ENCODE measurements at regions not wholly inside any gene's neighbourhood (a gene's known extent, or its start where the extent isn't known, plus 50 kb on each side); places are given as distances from the start of the nearest gene placed in this dataset.

- TF ChIP-seq POLR2A (IDR thresholded peaks at IDR 0.05) (no peak), POLR2AphosphoS5 (IDR thresholded peaks at IDR 0.05) (no peak), EP300 (IDR thresholded peaks at IDR 0.05) (no peak), CTCF (IDR thresholded peaks at IDR 0.05) (no peak)
- H3K27me3 ChIP-seq = no peaks in the 10 kb centered on the region
- H3K36me3 ChIP-seq = no peaks in the 10 kb centered on the region
- no peak overlapping the region for H3K4me3 ChIP-seq
- DNase-seq = no peak
- intact Hi-C loops (cut with DNase I; ENCODE audit: low total_unique reads) = no loop called here
- H3K4me1 ChIP-seq = no peaks in the 10 kb centered on the region
- no peak overlapping the region for H3K27ac ChIP-seq
- 72 to 82% (median 75%) methylated on average over 2 of the region's 2 CpGs for WGBS, 5 donors
- peaks cover 0 to 10% (median 3%) of the 10 kb centered on the region in 4 donors for H3K9me3 ChIP-seq
These were observed 1784.3 kb downstream of the LRRC4C start for GRCh38 chr11:39675171-39675570.

GRCh38 chr11:39674761-39675160 is 1784.7 kb downstream of the LRRC4C start:
- peaks cover 0 to 6% (median under 1%) of the 10 kb centered on the region in 4 donors for H3K9me3 ChIP-seq
- no peak for TF ChIP-seq CTCF (IDR thresholded peaks at IDR 0.05)
- TF ChIP-seq POLR2AphosphoS5 (IDR thresholded peaks at IDR 0.05) = no peak
- no peak for TF ChIP-seq EP300 (IDR thresholded peaks at IDR 0.05)
- TF ChIP-seq POLR2A (IDR thresholded peaks at IDR 0.05) = no peak
- 72 to 88% (median 84%) methylated on average over 2 of the region's 2 CpGs for WGBS, 5 donors
- H3K4me1 ChIP-seq = no peaks in the 10 kb centered on the region
- DNase-seq = no peak
- H3K27me3 ChIP-seq = no peaks in the 10 kb centered on the region
- H3K36me3 ChIP-seq = no peaks in the 10 kb centered on the region
- H3K4me3 ChIP-seq = no peak overlapping the region
- intact Hi-C loops (cut with DNase I; ENCODE audit: low total_unique reads) = no loop called here
- no peak overlapping the region for H3K27ac ChIP-seq

GRCh38 chr11:39674024-39674423 is 1785.4 kb downstream of the LRRC4C start:
- no peak for DNase-seq
- H3K4me1 ChIP-seq = no peaks in the 10 kb centered on the region
- peaks cover 0 to under 1% (median 0%) of the 10 kb centered on the region in 4 donors for H3K9me3 ChIP-seq
- H3K27ac ChIP-seq = no peak overlapping the region
- TF ChIP-seq POLR2AphosphoS5 (IDR thresholded peaks at IDR 0.05) (no peak), EP300 (IDR thresholded peaks at IDR 0.05) (no peak), CTCF (IDR thresholded peaks at IDR 0.05) (no peak), POLR2A (IDR thresholded peaks at IDR 0.05) (no peak)
- no peaks in the 10 kb centered on the region for H3K27me3 ChIP-seq
- no peaks in the 10 kb centered on the region for H3K36me3 ChIP-seq
- H3K4me3 ChIP-seq = no peak overlapping the region
- WGBS, 5 donors = 63 to 74% (median 73%) methylated on average over 3 of the region's 3 CpGs
- intact Hi-C loops (cut with DNase I; ENCODE audit: low total_unique reads) = no loop called here

- H3K9me3 ChIP-seq = peaks cover 0 to 11% (median 7%) of the 10 kb centered on the region in 4 donors
- no peak overlapping the region for H3K4me3 ChIP-seq
- intact Hi-C loops (cut with DNase I; ENCODE audit: low total_unique reads) = no loop called here
- no peak for DNase-seq
- TF ChIP-seq POLR2AphosphoS5 (IDR thresholded peaks at IDR 0.05) (no peak), POLR2A (IDR thresholded peaks at IDR 0.05) (no peak), CTCF (IDR thresholded peaks at IDR 0.05) (no peak), EP300 (IDR thresholded peaks at IDR 0.05) (no peak)
- 59 to 77% (median 61%) methylated on average over 4 of the region's 4 CpGs for WGBS, 5 donors
- no peaks in the 10 kb centered on the region for H3K27me3 ChIP-seq
- H3K4me1 ChIP-seq = no peaks in the 10 kb centered on the region
- no peaks in the 10 kb centered on the region for H3K36me3 ChIP-seq
- H3K27ac ChIP-seq = no peak overlapping the region
These were observed 1790.8 kb downstream of the LRRC4C start for GRCh38 chr11:39668640-39669039.

All from stomach (tissue), 8 donors.